ENCODE measurements at regions not wholly inside any gene's neighbourhood (a gene's known extent, or its start where the extent isn't known, plus 50 kb on each side); places are given as distances from the start of the nearest gene placed in this dataset.

GRCh38 chr9:89920131-89920530 lies 315.3 kb downstream of the GADD45G start:
- 93 to 97% methylated on average over 5 of the region's 5 CpGs for WGBS, 2 experiments
- H3K36me3 ChIP-seq (ENCODE audit: control insufficient read depth, insufficient read depth, low read length) = no peaks in the 10 kb centered on the region
- H3K27ac ChIP-seq (ENCODE audit: insufficient read depth, low read depth, low read length, poor library complexity, severe bottlenecking) = no peak overlapping the region
- H3K27me3 ChIP-seq (ENCODE audit: control insufficient read depth, insufficient read depth, low read length, poor library complexity, severe bottlenecking) = no peaks in the 10 kb centered on the region
- H3K9me3 ChIP-seq (ENCODE audit: control insufficient read depth, low read length) = no peaks in the 10 kb centered on the region
- H3K4me1 ChIP-seq (ENCODE audit: control insufficient read depth, insufficient read depth, low read length) = peaks cover 12% of the 10 kb centered on the region
- no peak overlapping the region for H3K4me3 ChIP-seq (ENCODE audit: insufficient read depth, low read depth, low read length)

GRCh38 chr9:89920951-89921350 lies 316.1 kb downstream of the GADD45G start:
- H3K4me1 ChIP-seq (ENCODE audit: control insufficient read depth, insufficient read depth, low read length) = peaks cover 9% of the 10 kb centered on the region
- no peak overlapping the region for H3K27ac ChIP-seq (ENCODE audit: insufficient read depth, low read depth, low read length, poor library complexity, severe bottlenecking)
- WGBS, 2 experiments = 88 to 91% methylated on average over 8 of the region's 8 CpGs
- no peaks in the 10 kb centered on the region for H3K36me3 ChIP-seq (ENCODE audit: control insufficient read depth, insufficient read depth, low read length)
- H3K4me3 ChIP-seq (ENCODE audit: insufficient read depth, low read depth, low read length) = no peak overlapping the region
- no peaks in the 10 kb centered on the region for H3K9me3 ChIP-seq (ENCODE audit: control insufficient read depth, low read length)
- H3K27me3 ChIP-seq (ENCODE audit: control insufficient read depth, insufficient read depth, low read length, poor library complexity, severe bottlenecking) = no peaks in the 10 kb centered on the region

- no peaks in the 10 kb centered on the region for H3K27me3 ChIP-seq (ENCODE audit: control insufficient read depth, insufficient read depth, low read length, poor library complexity, severe bottlenecking)
- no peaks in the 10 kb centered on the region for H3K36me3 ChIP-seq (ENCODE audit: control insufficient read depth, insufficient read depth, low read length)
- H3K4me3 ChIP-seq (ENCODE audit: insufficient read depth, low read depth, low read length) = no peak overlapping the region
- H3K4me1 ChIP-seq (ENCODE audit: control insufficient read depth, insufficient read depth, low read length) = no peaks in the 10 kb centered on the region
- 87 to 91% methylated on average over 7 of the region's 7 CpGs for WGBS, 2 experiments
- H3K27ac ChIP-seq (ENCODE audit: insufficient read depth, low read depth, low read length, poor library complexity, severe bottlenecking) = no peak overlapping the region
- no peaks in the 10 kb centered on the region for H3K9me3 ChIP-seq (ENCODE audit: control insufficient read depth, low read length)
Measured at GRCh38 chr9:89922099-89922498, 317.3 kb downstream of the GADD45G start.

GRCh38 chr9:89923174-89923573 lies 318.4 kb downstream of the GADD45G start:
- H3K36me3 ChIP-seq (ENCODE audit: control insufficient read depth, insufficient read depth, low read length) = no peaks in the 10 kb centered on the region
- no peak overlapping the region for H3K4me3 ChIP-seq (ENCODE audit: insufficient read depth, low read depth, low read length)
- WGBS, 2 experiments = 92% methylated on average over 7 of the region's 7 CpGs
- H3K9me3 ChIP-seq (ENCODE audit: control insufficient read depth, low read length) = no peaks in the 10 kb centered on the region
- no peaks in the 10 kb centered on the region for H3K27me3 ChIP-seq (ENCODE audit: control insufficient read depth, insufficient read depth, low read length, poor library complexity, severe bottlenecking)
- no peaks in the 10 kb centered on the region for H3K4me1 ChIP-seq (ENCODE audit: control insufficient read depth, insufficient read depth, low read length)
- H3K27ac ChIP-seq (ENCODE audit: insufficient read depth, low read depth, low read length, poor library complexity, severe bottlenecking) = no peak overlapping the region

- WGBS, 2 experiments = 76 to 80% methylated on average over 11 to 12 of the region's 12 CpGs
- Histone ChIP-seq H3K9me3 (ENCODE audit: control insufficient read depth, low read length) (no peaks in the 10 kb centered on the region), H3K27me3 (ENCODE audit: control insufficient read depth, insufficient read depth, low read length, poor library complexity, severe bottlenecking) (no peaks in the 10 kb centered on the region), H3K27ac (ENCODE audit: insufficient read depth, low read depth, low read length, poor library complexity, severe bottlenecking) (no peak overlapping the region), H3K36me3 (ENCODE audit: control insufficient read depth, insufficient read depth, low read length) (no peaks in the 10 kb centered on the region), H3K4me1 (ENCODE audit: control insufficient read depth, insufficient read depth, low read length) (no peaks in the 10 kb centered on the region), H3K4me3 (ENCODE audit: insufficient read depth, low read depth, low read length) (no peak overlapping the region)
Measured at GRCh38 chr9:89923961-89924504, 319.2 kb downstream of the GADD45G start.

- H3K9me3 ChIP-seq (ENCODE audit: control insufficient read depth, low read length) = no peaks in the 10 kb centered on the region
- H3K27ac ChIP-seq (ENCODE audit: insufficient read depth, low read depth, low read length, poor library complexity, severe bottlenecking) = no peak overlapping the region
- H3K4me1 ChIP-seq (ENCODE audit: control insufficient read depth, insufficient read depth, low read length) = no peaks in the 10 kb centered on the region
- WGBS, 2 experiments = 91 to 93% methylated on average over 2 of the region's 2 CpGs
- H3K27me3 ChIP-seq (ENCODE audit: control insufficient read depth, insufficient read depth, low read length, poor library complexity, severe bottlenecking) = no peaks in the 10 kb centered on the region
- H3K4me3 ChIP-seq (ENCODE audit: insufficient read depth, low read depth, low read length) = no peak overlapping the region
- H3K36me3 ChIP-seq (ENCODE audit: control insufficient read depth, insufficient read depth, low read length) = no peaks in the 10 kb centered on the region
Measured at GRCh38 chr9:89924611-89925010, 319.8 kb downstream of the GADD45G start.

GRCh38 chr9:89926167-89926566 lies 321.4 kb downstream of the GADD45G start:
- H3K27me3 ChIP-seq (ENCODE audit: control insufficient read depth, insufficient read depth, low read length, poor library complexity, severe bottlenecking) = no peaks in the 10 kb centered on the region
- H3K9me3 ChIP-seq (ENCODE audit: control insufficient read depth, low read length) = no peaks in the 10 kb centered on the region
- no peaks in the 10 kb centered on the region for H3K36me3 ChIP-seq (ENCODE audit: control insufficient read depth, insufficient read depth, low read length)
- H3K4me1 ChIP-seq (ENCODE audit: control insufficient read depth, insufficient read depth, low read length) = no peaks in the 10 kb centered on the region
- 90 to 94% methylated on average over 5 of the region's 5 CpGs for WGBS, 2 experiments
- H3K4me3 ChIP-seq (ENCODE audit: insufficient read depth, low read depth, low read length) = no peak overlapping the region
- no peak overlapping the region for H3K27ac ChIP-seq (ENCODE audit: insufficient read depth, low read depth, low read length, poor library complexity, severe bottlenecking)

- Histone ChIP-seq H3K36me3 (ENCODE audit: control insufficient read depth, insufficient read depth, low read length) (no peaks in the 10 kb centered on the region), H3K4me3 (ENCODE audit: insufficient read depth, low read depth, low read length) (no peak overlapping the region), H3K9me3 (ENCODE audit: control insufficient read depth, low read length) (no peaks in the 10 kb centered on the region), H3K27me3 (ENCODE audit: control insufficient read depth, insufficient read depth, low read length, poor library complexity, severe bottlenecking) (no peaks in the 10 kb centered on the region), H3K27ac (ENCODE audit: insufficient read depth, low read depth, low read length, poor library complexity, severe bottlenecking) (no peak overlapping the region), H3K4me1 (ENCODE audit: control insufficient read depth, insufficient read depth, low read length) (no peaks in the 10 kb centered on the region)
- WGBS, 2 experiments = 84 to 86% methylated on average over 7 of the region's 7 CpGs
Measured at GRCh38 chr9:89926691-89927220, 321.9 kb downstream of the GADD45G start.

- 52 to 59% methylated on average over 1 of the region's 1 CpG for WGBS, 2 experiments
- Histone ChIP-seq H3K36me3 (ENCODE audit: control insufficient read depth, insufficient read depth, low read length) (no peaks in the 10 kb centered on the region), H3K4me1 (ENCODE audit: control insufficient read depth, insufficient read depth, low read length) (no peaks in the 10 kb centered on the region), H3K27ac (ENCODE audit: insufficient read depth, low read depth, low read length, poor library complexity, severe bottlenecking) (no peak overlapping the region), H3K4me3 (ENCODE audit: insufficient read depth, low read depth, low read length) (no peak overlapping the region), H3K27me3 (ENCODE audit: control insufficient read depth, insufficient read depth, low read length, poor library complexity, severe bottlenecking) (no peaks in the 10 kb centered on the region), H3K9me3 (ENCODE audit: control insufficient read depth, low read length) (no peaks in the 10 kb centered on the region)
Measured at GRCh38 chr9:89928106-89928505, 323.3 kb downstream of the GADD45G start.

GRCh38 chr9:89928521-89929275 lies 323.9 kb downstream of the GADD45G start:
- H3K36me3 ChIP-seq (ENCODE audit: control insufficient read depth, insufficient read depth, low read length) = no peaks in the 10 kb centered on the region
- H3K4me3 ChIP-seq (ENCODE audit: insufficient read depth, low read depth, low read length) = no peak overlapping the region
- no peak overlapping the region for H3K27ac ChIP-seq (ENCODE audit: insufficient read depth, low read depth, low read length, poor library complexity, severe bottlenecking)
- no peaks in the 10 kb centered on the region for H3K27me3 ChIP-seq (ENCODE audit: control insufficient read depth, insufficient read depth, low read length, poor library complexity, severe bottlenecking)
- no peaks in the 10 kb centered on the region for H3K9me3 ChIP-seq (ENCODE audit: control insufficient read depth, low read length)
- no peaks in the 10 kb centered on the region for H3K4me1 ChIP-seq (ENCODE audit: control insufficient read depth, insufficient read depth, low read length)
- 86 to 87% methylated on average over 6 of the region's 6 CpGs for WGBS, 2 experiments
